ENCODE measurements at regions not wholly inside any gene's neighbourhood (a gene's known extent, or its start where the extent isn't known, plus 50 kb on each side); places are given as distances from the start of the nearest gene placed in this dataset.

DNA sequence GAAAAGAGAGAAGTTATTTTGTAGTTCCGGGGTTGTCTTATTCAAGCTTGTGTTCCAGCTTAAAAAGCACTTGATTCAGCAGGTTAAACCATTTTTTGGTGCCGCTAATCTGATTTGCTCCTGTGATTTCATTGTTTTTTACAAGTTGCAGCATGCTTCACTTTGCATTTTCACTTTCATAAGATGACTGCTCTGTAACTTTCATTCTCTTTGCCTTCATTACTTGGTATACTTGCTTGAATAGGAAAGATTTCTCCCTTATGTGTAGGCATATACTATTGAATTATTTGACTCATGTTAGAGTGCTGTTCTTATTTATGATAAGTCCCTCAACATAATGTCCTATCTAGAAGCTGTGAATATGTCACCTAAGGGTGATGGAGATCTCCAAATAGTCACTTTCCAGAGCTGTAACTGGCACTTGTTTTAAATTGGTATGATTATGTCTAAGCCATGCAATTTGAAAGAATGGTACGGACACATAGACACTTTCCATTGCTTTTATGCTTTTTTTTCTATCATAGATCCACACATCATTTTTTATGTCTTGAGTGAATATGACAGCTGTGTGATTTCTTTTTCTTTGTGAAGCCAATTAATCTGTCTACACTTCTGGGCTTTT is 254.5 kb downstream of the DSEL start:
- H3K4me3 ChIP-seq (ENCODE audit: extremely low read depth in 1 of 4, insufficient read depth in 2 of 4, low read depth in 3 of 4, low read length in 4 of 4): no peak overlapping the region
- H4K8ac ChIP-seq (ENCODE audit: extremely low read depth, insufficient read depth, low read length): no peak overlapping the region
- TF ChIP-seq CBX8 (IDR thresholded peaks at IDR 0.05; ENCODE audit: borderline replicate concordance, low read depth, low read length) (no peak), RNF2 (IDR thresholded peaks at IDR 0.05; ENCODE audit: borderline replicate concordance, low read depth, low read length, missing control alignments, poor library complexity, severe bottlenecking) (no peak), KDM5A (IDR thresholded peaks at IDR 0.05; ENCODE audit: low read length) (no peak), RXRA (IDR thresholded peaks at IDR 0.05; ENCODE audit: insufficient read depth, low read depth, low read length) (no peak), BCL11A (IDR thresholded peaks at IDR 0.05; ENCODE audit: low read depth in 2 of 2, low read length in 2 of 2) (no peak), POLR2AphosphoS5 (IDR thresholded peaks at IDR 0.05; ENCODE audit: low read depth, low read length) (no peak), PHF8 (conservative IDR thresholded peaks at IDR 0.05; ENCODE audit: low read depth, low read length) (no peak), KDM1A (IDR thresholded peaks at IDR 0.05; ENCODE audit: borderline replicate concordance, low read length) (no peak)
- H2BK5ac ChIP-seq (ENCODE audit: low read depth, low read length): no peak overlapping the region
- H4K5ac ChIP-seq (ENCODE audit: insufficient read length, low read depth, low read length): no peak overlapping the region
- no peak overlapping the region for H2BK120ac ChIP-seq (replicated peaks; ENCODE audit: low read depth, low read length)
- H3K56ac ChIP-seq (replicated peaks; ENCODE audit: insufficient read length, low read depth, low read length): no peak overlapping the region
- H3K23ac ChIP-seq (ENCODE audit: insufficient read length): no peak overlapping the region
- no peak overlapping the region for H3K18ac ChIP-seq (ENCODE audit: extremely low read depth, low read length)
- no peak overlapping the region for H3K27ac ChIP-seq (ENCODE audit: low read depth, low read length)
- H4K91ac ChIP-seq (replicated peaks; ENCODE audit: insufficient read length, low read length): no peak overlapping the region
- no peaks in the 10 kb centered on the region for H3K79me1 ChIP-seq (ENCODE audit: low read depth, low read length)
- no peaks in the 10 kb centered on the region for H3K23me2 ChIP-seq (ENCODE audit: low read depth, low read length)
- DNase-seq (ENCODE audit: low read depth in 1 of 2, low spot score in 2 of 2) (no peak), FAIRE-seq (no peak)
- 85% methylated on average over 3 of the region's 3 CpGs; no CpG with 5 or more reads in 1 of the 2 experiments for WGBS, 2 experiments (ENCODE audit: extremely low coverage in 1 of 2, insufficient coverage in 1 of 2, insufficient read length in 1 of 2, insufficient replicate concordance in 2 of 2, low coverage in 1 of 2, low lambda C conversion rate in 2 of 2, missing lambda C conversion rate in 1 of 2)
- no peak overlapping the region for H2BK20ac ChIP-seq (ENCODE audit: low read length)
- no peak overlapping the region for H3K9ac ChIP-seq (replicated peaks in 1 of 4; ENCODE audit: extremely low read depth in 1 of 4, low read depth in 3 of 4, low read length in 3 of 4)
- H3K36me3 ChIP-seq (ENCODE audit: control insufficient read depth in 2 of 4, insufficient read depth in 4 of 4, low read length in 3 of 4): no peaks in the 10 kb centered on the region
- no peaks in the 10 kb centered on the region for H3K27me3 ChIP-seq (replicated peaks in 1 of 4; ENCODE audit: control insufficient read depth in 3 of 4, extremely low read depth in 1 of 4, insufficient read depth in 3 of 4, low read length in 3 of 4)
- H2AFZ ChIP-seq (ENCODE audit: low read length): no peak overlapping the region
- no peaks in the 10 kb centered on the region for H4K20me1 ChIP-seq (replicated peaks in 1 of 2; ENCODE audit: control insufficient read depth in 1 of 2, insufficient read depth in 2 of 2, low read length in 2 of 2)
- ChIA-PET CTCF (ENCODE audit: partially characterized antibody) (interaction anchor here (0.9 kb wide), 1 partner anchor 239 kb away, joined by 3 read pairs; no protein-coding TSS in a partner anchor), POLR2A (ENCODE audit: partially characterized antibody) (no interaction called here)
- H3K4ac ChIP-seq (replicated peaks; ENCODE audit: insufficient read length, low read depth, low read length): no peak overlapping the region
- H3K4me1 ChIP-seq (replicated peaks in 1 of 4; ENCODE audit: control insufficient read depth in 3 of 4, insufficient read depth in 4 of 4, low read length in 3 of 4): peaks cover 0 to 7% (median 3%) of the 10 kb centered on the region in 4 experiments; a peak in 4 of 7 replicates
- H3K9me3 ChIP-seq (ENCODE audit: insufficient read depth in 2 of 2, low read depth in 1 of 2, low read length in 1 of 2): no peaks in the 10 kb centered on the region
- H2BK15ac ChIP-seq (ENCODE audit: low read length): no peak overlapping the region
- H2BK12ac ChIP-seq (ENCODE audit: low read depth, low read length): no peak overlapping the region
- H2AK5ac ChIP-seq (ENCODE audit: low read depth, low read length): no peak overlapping the region
- H3K4me2 ChIP-seq (ENCODE audit: insufficient read depth in 1 of 2, low read depth in 2 of 2, low read length in 2 of 2): no peak overlapping the region
- no peaks in the 10 kb centered on the region for H3K79me2 ChIP-seq (ENCODE audit: control insufficient read depth in 1 of 2, insufficient read depth in 2 of 2, low read length in 2 of 2)
- H3K14ac ChIP-seq (ENCODE audit: insufficient read length): no peak overlapping the region

Data from H1 (cell line).